GM18508 (cell line): ENCODE measurements at regions not wholly inside any gene's neighbourhood (a gene's known extent, or its start where the extent isn't known, plus 50 kb on each side); places are given as distances from the start of the nearest gene placed in this dataset.
"Not testable (repeated sequence)": the region's sequence is repeated elsewhere in the genome, so short reads cannot be mapped to it uniquely, and the experiment has no call there.

ENCODE experiments used
- ATAC-seq: cut with Tn5 transposase; IDR thresholded peaks from one replicate; pipeline ENCODE4 v1.9.1; 2021; ENCODE audit warnings: moderate number of reproducible peaks; ENCODE audit not compliant: insufficient read depth, unreplicated experiment

DNA sequence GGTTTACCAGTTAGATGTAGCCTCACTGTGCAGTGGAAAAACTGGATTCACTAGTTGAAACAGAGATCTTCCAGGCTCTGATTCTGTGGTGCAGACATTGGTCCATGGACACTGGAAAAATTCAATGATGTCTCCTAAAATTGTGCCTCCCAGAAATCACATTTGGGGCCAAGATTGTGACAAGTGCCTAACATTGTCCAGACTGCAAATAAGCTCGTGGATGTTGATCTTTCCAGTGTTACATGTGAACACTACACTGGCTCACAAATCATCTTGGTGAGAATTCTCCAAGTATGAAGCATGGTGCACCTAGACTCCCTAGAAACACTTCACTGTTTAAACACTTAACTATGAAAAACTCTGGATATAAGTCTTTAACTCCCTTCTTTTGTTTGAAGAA, 140.4 kb downstream of the HAO1 start:
- no peak for ATAC-seq

DNA sequence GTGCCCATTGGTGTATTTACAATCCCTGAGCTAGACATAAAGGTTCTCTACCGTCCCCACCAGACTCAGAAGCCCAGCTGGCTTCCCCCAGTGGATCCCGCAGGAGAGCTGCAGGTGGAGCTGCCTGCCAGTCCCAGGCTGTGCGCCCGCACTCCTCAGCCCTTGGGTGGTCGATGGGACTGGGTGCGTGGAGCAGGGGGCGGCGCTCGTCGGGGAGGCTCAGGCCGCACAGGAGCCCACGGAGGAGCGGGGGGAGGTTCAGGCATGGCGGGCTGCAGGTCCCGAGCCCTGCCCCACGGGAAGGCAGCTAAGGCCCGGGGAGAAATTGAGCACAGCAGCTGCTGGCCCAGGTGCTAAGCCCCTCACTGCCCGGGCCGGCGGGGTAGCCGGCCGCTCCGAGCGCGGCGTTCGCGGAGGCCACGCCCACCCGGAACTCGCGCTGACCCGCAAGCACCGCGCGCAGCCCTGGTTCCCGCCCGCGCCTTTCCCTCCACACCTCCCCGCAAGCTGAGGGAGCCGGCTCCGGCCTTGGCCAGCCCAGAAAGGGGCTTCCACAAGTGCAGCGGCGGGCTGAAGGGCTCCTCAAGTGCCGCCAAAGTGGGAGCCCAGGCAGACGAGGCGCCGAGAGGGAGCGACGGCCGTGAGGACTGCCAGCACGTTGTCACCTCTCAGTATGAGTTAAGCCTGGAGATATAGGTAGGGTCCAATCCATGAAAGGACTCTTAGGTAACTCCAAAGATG, 136.7 kb downstream of the HAO1 start:
- ATAC-seq: not testable (repeated sequence)

- ATAC-seq: no peak
Observed at GRCh38 chr20:7806831-7807230, 133.4 kb downstream of the HAO1 start.

DNA sequence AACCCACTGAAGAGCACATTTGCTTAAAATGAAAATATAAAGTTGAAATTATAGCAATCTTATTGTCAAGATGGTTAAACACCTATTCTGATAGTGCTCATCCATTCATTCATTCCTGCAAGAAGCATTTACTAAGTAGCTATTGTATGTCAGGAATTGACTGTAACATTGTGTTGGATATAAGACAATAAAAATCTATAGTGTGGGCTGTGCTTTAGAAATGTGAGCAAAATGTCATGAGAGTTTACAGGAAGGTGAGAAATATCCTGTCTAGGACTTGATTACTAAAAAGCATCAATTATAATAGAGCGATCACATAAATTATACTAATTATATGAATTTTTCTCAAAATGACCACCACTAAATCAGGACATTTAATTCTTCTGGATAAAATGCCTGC, 123.0 kb downstream of the HAO1 start:
- no peak for ATAC-seq

- no peak for ATAC-seq
Observed at GRCh38 chr20:7818477-7818876, 121.8 kb downstream of the HAO1 start.

DNA sequence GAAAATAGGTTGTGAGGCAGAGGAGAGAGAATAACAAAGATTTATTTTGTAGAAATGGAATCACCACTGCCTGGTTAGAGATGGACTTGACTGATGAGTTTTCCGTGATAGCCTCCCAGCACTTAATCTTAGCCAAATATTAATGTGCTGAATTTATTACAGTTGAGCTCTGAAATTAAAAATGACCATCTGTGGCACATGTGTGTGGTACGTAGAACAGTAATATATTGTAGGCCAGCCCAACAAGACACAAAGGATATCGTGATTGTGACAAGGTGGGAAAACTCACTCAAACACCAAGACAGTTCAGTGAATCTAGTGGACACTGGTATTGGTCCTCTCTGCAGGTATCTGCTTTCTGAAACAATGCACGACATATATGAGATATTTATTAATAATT, 119.4 kb downstream of the HAO1 start:
- no peak for ATAC-seq

DNA sequence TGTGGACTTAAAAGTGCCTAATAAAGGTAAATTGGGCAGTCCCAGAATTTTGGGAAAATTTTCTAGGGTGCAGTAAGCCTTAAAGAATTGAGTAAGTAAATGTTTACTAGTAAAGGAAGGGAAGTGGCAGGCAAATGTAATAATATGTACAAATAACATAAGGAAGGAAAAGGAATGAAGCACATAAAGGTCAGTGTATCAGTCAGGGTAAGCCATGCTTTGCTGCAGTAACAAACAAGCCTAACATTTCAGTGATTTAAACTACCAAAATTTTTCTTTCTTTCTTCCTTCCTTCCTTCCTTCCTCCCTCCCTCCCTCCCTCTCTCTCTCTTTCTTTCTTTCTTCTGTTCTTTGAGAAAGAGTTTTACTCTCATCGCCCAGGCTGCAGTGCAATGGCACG, 117.5 kb downstream of the HAO1 start:
- ATAC-seq: no peak

DNA sequence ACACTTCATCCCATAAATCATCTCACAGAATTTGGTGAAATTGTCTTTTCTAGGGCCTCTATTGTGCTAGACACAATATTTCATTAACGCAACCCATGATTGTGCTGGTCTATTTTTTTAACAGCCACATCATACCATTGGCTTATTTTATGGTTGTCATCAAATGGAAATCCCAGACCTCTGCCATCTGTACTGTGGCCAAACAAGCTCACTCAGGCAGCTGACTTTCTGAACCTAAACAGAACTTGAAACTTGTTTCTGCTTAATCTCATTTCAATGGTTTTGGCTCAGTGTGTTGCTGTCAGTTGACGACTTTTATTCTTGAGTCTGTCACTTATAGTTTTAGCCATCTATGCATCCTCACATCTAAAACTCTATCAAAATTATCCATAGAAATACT, 111.8 kb downstream of the HAO1 start:
- no peak for ATAC-seq

DNA sequence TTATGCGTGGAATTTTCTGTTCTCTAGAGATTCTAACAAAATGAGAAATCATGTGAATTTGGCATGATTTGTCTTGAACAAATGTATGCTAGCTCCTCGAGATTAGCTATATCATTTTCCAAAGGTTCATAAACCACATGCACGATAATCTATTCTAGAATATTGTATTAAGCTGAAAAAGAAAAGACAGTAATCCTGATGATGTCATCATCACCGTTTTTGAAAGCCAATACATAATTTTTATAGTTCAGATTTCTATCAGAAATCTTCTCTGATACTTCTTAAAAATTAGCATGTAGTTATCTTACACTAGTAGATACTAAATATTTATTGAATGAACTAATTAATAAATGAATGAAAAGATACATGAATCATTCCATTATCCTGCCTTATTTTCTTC, 111.2 kb downstream of the HAO1 start:
- no peak for ATAC-seq

DNA sequence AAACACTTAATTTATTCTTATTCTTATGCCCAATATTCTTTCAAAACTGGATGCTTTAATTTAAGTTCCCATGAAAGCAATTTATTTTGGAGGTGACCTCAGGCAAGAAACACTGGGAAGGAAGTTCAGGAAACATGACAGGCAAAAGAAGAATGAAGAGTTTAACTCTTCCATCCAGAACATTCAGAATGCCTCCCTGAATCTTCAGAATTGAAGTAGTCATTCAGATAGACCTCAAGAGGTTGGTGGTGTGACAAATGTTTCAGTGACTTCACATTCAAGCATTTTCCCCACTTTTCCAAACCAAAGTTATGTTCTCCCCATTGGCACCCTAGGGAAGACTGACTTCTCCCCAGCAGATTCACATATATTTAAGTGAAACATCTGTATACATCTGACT, 110.5 kb downstream of the HAO1 start:
- ATAC-seq: no peak
